ENCODE measurements at regions not wholly inside any gene's neighbourhood (a gene's known extent, or its start where the extent isn't known, plus 50 kb on each side); places are given as distances from the start of the nearest gene placed in this dataset.
A peak's percentile ranks its signal among the peaks of the same experiment; 100 is the strongest.
"Not testable (repeated sequence)": the region's sequence is repeated elsewhere in the genome, so short reads cannot be mapped to it uniquely, and the experiment has no call there.

GRCh38 chr3:182519569-182519968 is 273.7 kb upstream of the ATP11B start:
- peak; percentile 31 for ATAC-seq
- Mint-ChIP-seq H3K27ac (no peak overlapping the region), H3K27me3 (no peaks in the 10 kb centered on the region), H3K9me3 (peaks cover 2% of the 10 kb centered on the region), H3K36me3 (no peaks in the 10 kb centered on the region), H3K4me3 (no peak overlapping the region), H3K4me1 (no peaks in the 10 kb centered on the region)

GRCh38 chr3:182521339-182521738 is 272.0 kb upstream of the ATP11B start:
- Mint-ChIP-seq H3K4me3 (no peak overlapping the region), H3K27me3 (no peaks in the 10 kb centered on the region), H3K36me3 (no peaks in the 10 kb centered on the region), H3K9me3 (peaks cover 2% of the 10 kb centered on the region), H3K27ac (no peak overlapping the region), H3K4me1 (no peaks in the 10 kb centered on the region)
- ATAC-seq, result no peak

DNA sequence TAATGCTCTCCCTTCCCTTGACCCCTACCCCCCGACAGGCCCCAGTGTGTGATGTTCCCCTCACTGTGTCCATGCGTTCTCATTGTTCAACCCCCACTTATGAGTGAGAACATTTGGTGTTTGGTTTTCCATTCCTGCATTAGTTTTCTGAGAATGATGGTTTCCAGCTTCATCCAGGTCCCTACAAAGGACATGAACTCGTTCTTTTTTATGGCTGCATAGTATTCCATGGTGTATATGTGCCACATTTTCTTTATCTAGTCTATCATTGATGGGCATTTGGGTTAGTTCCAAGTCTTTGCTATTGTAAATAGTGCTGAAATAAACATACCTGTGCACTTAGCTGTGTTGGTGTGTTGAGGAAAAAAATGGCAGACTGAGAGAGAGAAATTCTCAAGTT is 269.9 kb upstream of the ATP11B start:
- H3K36me3 Mint-ChIP-seq, ATAC-seq, H3K27me3 Mint-ChIP-seq, H3K4me3 Mint-ChIP-seq, H3K27ac Mint-ChIP-seq, H3K4me1 Mint-ChIP-seq, H3K9me3 Mint-ChIP-seq: not testable (repeated sequence)

DNA sequence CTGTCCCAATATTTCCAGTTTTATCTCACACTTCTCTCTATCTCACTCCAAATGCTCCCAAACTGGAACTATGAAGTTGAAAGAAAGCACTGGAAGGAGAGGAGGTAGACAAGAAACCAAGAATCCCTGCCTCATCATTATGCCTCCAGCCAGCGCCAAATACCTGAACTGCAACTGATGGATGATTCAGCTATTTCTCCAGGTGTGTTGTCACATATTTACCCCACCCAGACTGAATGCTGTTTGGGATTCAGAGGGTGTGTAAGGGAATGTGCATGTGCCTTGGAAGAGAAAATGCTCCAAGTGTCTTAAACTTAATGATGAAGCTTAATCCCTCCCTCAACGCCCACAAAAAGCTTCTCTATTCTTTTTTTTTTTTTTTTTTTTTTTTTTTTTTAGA is 269.5 kb upstream of the ATP11B start:
- no peaks in the 10 kb centered on the region for H3K4me1 Mint-ChIP-seq
- no peak for ATAC-seq
- H3K27me3 Mint-ChIP-seq, result peaks cover 8% of the 10 kb centered on the region

DNA sequence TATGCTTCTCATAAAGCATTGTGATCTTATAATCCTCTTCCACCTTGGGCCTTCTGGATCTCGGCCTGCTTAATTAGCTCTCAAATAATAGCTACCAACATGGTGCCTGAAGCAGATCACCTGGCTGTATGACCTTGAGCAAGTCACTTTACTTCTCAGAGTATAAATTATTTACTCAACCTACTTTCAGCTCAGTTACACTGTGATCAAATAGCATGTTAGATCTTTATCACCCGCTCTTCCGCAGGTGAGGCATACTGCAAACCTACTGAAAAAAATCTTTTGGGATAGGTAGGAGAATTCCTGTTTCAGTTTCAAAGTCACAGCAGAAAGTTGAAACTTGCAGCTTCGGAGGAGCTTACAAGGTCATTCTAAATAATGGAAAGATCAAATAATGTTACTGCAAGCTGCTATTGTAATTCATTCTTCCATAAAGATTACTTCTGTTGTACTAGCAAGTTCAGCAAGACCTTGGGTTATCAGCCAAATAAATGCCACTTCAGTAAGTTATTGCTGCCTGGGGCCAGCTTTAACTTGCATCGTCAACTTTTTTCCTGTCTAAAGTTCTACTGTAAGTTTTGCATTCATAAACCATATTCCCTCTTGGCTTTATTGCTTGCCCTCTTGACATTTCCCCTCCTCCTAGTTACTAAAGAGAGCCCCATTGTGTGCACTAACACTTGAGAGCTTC is 268.4 kb upstream of the ATP11B start:
- no peak overlapping the region for H3K4me3 Mint-ChIP-seq
- no peaks in the 10 kb centered on the region for H3K36me3 Mint-ChIP-seq
- H3K9me3 Mint-ChIP-seq, result peaks cover 2% of the 10 kb centered on the region
- ATAC-seq, result no peak
- H3K27ac Mint-ChIP-seq, result no peak overlapping the region
- peaks cover 8% of the 10 kb centered on the region for H3K27me3 Mint-ChIP-seq
- no peaks in the 10 kb centered on the region for H3K4me1 Mint-ChIP-seq

More for the DNA sequence above, 269.5 kb upstream of the ATP11B start:
- no peaks in the 10 kb centered on the region for H3K36me3 Mint-ChIP-seq
- no peak overlapping the region for H3K4me3 Mint-ChIP-seq
- H3K27ac Mint-ChIP-seq, result no peak overlapping the region
- H3K9me3 Mint-ChIP-seq, result peaks cover 2% of the 10 kb centered on the region

- Mint-ChIP-seq H3K4me1 (no peaks in the 10 kb centered on the region), H3K9me3 (peaks cover 2% of the 10 kb centered on the region), H3K36me3 (no peaks in the 10 kb centered on the region), H3K4me3 (no peak overlapping the region), H3K27ac (no peak overlapping the region), H3K27me3 (peaks cover 8% of the 10 kb centered on the region)
- ATAC-seq, result no peak
Observed at GRCh38 chr3:182525766-182526374, 267.4 kb upstream of the ATP11B start.

DNA sequence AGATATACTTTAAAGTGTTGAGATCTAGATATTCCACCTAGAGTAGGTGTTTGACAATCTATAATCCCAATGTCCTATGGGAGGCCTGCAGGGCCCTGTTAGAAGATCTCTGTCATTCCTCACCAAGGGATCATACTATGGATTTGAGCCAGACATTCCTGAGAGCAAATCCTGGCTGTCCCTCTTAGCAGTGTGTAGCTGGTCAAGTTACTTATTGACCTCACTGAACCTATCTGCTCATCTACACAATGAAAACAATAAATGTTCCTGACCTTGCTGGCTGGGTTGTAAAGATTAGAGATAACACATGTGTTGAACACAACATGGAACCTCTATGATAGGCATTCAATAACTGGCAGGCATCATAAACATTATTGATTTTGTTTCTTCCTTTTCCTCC is 265.6 kb upstream of the ATP11B start:
- Mint-ChIP-seq H3K27ac (no peak overlapping the region), H3K9me3 (peaks cover 2% of the 10 kb centered on the region), H3K4me3 (no peak overlapping the region), H3K4me1 (no peaks in the 10 kb centered on the region), H3K36me3 (no peaks in the 10 kb centered on the region), H3K27me3 (peaks cover 8% of the 10 kb centered on the region)
- ATAC-seq, result no peak

GRCh38 chr3:182530316-182530715 is 263.0 kb upstream of the ATP11B start:
- Mint-ChIP-seq H3K36me3 (no peaks in the 10 kb centered on the region), H3K4me1 (no peaks in the 10 kb centered on the region), H3K27ac (no peak overlapping the region), H3K4me3 (no peak overlapping the region), H3K27me3 (peaks cover 8% of the 10 kb centered on the region), H3K9me3 (peaks cover 4% of the 10 kb centered on the region)
- ATAC-seq, result no peak

DNA sequence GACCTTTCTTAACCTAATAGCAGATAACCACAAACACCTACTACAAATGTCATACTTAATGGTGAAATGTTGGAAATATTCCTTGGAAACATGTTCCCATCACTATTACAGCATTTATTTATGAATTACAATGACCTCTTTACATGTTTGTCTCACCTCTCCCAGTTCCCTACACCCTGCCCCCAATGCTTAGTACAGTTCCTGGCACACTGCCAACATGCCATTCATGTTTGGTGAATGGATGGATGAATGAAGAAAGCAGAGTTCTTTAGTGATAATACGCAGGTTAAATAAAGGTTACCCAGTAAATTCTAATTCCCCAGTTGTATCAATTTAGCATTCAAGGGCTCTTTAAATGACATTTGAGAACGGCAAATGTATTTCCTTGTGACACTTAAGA is 259.9 kb upstream of the ATP11B start:
- Mint-ChIP-seq H3K4me1 (no peaks in the 10 kb centered on the region), H3K9me3 (peaks cover 6% of the 10 kb centered on the region), H3K36me3 (no peaks in the 10 kb centered on the region), H3K4me3 (no peak overlapping the region), H3K27me3 (no peaks in the 10 kb centered on the region), H3K27ac (no peak overlapping the region)
- ATAC-seq, result no peak

GRCh38 chr3:182544542-182544941 is 248.8 kb upstream of the ATP11B start:
- Mint-ChIP-seq H3K4me3 (no peak overlapping the region), H3K27me3 (peaks cover 7% of the 10 kb centered on the region), H3K27ac (no peak overlapping the region), H3K9me3 (peaks cover 2% of the 10 kb centered on the region), H3K36me3 (no peaks in the 10 kb centered on the region), H3K4me1 (no peaks in the 10 kb centered on the region)
- no peak for ATAC-seq

DNA sequence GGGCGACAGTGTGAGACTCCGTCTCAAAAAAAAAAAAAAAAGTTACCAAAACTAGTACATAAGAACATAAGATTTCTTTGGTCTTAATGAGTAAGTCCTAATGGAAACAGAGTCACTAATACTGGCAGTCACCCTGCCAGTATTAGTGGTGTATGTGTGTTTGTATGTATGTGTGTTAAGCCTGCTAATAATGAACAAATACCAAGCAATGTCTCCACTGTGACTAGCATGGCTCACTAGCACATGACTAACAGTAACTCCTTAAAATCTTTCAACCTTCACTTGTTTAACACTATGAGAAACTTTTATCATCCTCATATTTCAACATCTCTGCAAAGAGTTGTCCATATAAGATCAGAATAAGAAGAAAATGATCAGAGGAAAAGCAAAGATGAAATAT is 231.0 kb upstream of the ATP11B start:
- H3K36me3 Mint-ChIP-seq, result peaks cover 5% of the 10 kb centered on the region
- peaks cover 22% of the 10 kb centered on the region for H3K27me3 Mint-ChIP-seq
- no peaks in the 10 kb centered on the region for H3K4me1 Mint-ChIP-seq
- H3K4me3 Mint-ChIP-seq, result no peak overlapping the region
- H3K9me3 Mint-ChIP-seq, result peaks cover 11% of the 10 kb centered on the region
- no peak for ATAC-seq
- no peak overlapping the region for H3K27ac Mint-ChIP-seq

- peaks cover 8% of the 10 kb centered on the region for H3K27me3 Mint-ChIP-seq
- no peak for ATAC-seq
- no peaks in the 10 kb centered on the region for H3K36me3 Mint-ChIP-seq
- H3K4me1 Mint-ChIP-seq, result no peaks in the 10 kb centered on the region
- no peaks in the 10 kb centered on the region for H3K9me3 Mint-ChIP-seq
- H3K27ac Mint-ChIP-seq, result no peak overlapping the region
- no peak overlapping the region for H3K4me3 Mint-ChIP-seq
Observed at GRCh38 chr3:182565916-182566796, 227.1 kb upstream of the ATP11B start.

DNA sequence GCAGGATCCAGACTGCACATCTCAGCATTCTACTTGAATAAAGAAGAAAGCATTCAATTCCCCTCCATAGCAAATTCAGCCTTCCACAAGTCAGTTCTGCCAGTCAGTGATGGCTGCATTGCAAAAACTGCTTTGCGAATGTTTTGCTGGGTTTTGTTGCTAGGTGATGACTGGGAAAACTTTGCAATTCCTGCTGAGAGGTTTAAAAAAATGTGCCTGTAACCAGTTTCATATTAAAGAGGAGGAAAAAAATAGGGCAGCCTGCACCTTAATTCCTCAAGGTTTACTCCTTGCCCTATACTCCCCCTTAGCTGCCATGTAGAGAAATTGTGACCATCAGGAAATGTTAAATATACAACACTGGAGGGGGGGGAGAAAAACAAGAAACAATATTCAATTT is 225.6 kb upstream of the ATP11B start:
- H3K4me1 Mint-ChIP-seq, result no peaks in the 10 kb centered on the region
- no peaks in the 10 kb centered on the region for H3K9me3 Mint-ChIP-seq
- no peak for ATAC-seq
- no peak overlapping the region for H3K27ac Mint-ChIP-seq
- peaks cover 6% of the 10 kb centered on the region for H3K27me3 Mint-ChIP-seq
- H3K4me3 Mint-ChIP-seq, result no peak overlapping the region
- no peaks in the 10 kb centered on the region for H3K36me3 Mint-ChIP-seq

- Mint-ChIP-seq H3K27ac (no peak overlapping the region), H3K36me3 (no peaks in the 10 kb centered on the region), H3K9me3 (peaks cover 4% of the 10 kb centered on the region), H3K4me3 (no peak overlapping the region), H3K4me1 (no peaks in the 10 kb centered on the region), H3K27me3 (peaks cover 6% of the 10 kb centered on the region)
- no peak for ATAC-seq
Observed at GRCh38 chr3:182568261-182568660, 225.0 kb upstream of the ATP11B start.

DNA sequence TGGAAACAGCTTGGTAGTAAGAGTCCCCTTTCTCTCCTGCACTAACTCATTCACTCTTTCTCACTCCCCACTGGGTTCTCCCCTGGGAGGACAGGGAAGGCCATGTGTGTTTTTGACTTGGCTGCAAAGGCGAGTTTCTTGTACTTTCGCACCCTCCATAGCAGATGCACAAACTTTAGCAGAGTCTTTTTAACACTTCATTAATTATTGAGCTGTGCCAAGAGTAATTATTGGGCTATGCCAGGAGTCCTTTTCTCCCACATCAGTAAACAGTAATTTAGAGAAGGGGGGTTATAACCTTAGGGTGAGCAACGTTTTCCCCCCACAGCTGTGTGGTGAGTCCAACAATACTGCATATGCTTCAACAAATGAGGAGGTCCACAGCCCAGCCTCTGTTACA is 224.4 kb upstream of the ATP11B start:
- Mint-ChIP-seq H3K27ac (no peak overlapping the region), H3K9me3 (peaks cover 7% of the 10 kb centered on the region), H3K4me3 (no peak overlapping the region), H3K36me3 (no peaks in the 10 kb centered on the region), H3K4me1 (no peaks in the 10 kb centered on the region), H3K27me3 (peaks cover 6% of the 10 kb centered on the region)
- ATAC-seq, result no peak

Measured in stimulated activated memory B cell treated with anti-CD40 and anti-IgM and Interleukin-4, amounts not matched to agents 10 μg/mL and 1 μg/mL and 100 μg/mL, for 72 hours (primary cell).